CD4-positive, CD25-positive, alpha-beta regulatory T cell (primary cell): ENCODE measurements at regions not wholly inside any gene's neighbourhood (a gene's known extent, or its start where the extent isn't known, plus 50 kb on each side); places are given as distances from the start of the nearest gene placed in this dataset.
"Not testable (repeated sequence)": the region's sequence is repeated elsewhere in the genome, so short reads cannot be mapped to it uniquely, and the experiment has no call there.

Experiments used
- ATAC-seq, 2 donors: fragments of 150-1000 bp; cut with Tn5 transposase; one replicate each; pipeline ENCODE4 v1.10.0; 2021; ENCODE audit warnings: low read depth in 2 of 2, moderate number of reproducible peaks in 2 of 2, moderate library complexity in 1 of 2
- DNase-seq, 3 donors: peaks; one replicate each; pipeline versions ENCODE4 v3.0.0 to v3.0.0-alpha.2; 2012 to 2022; ENCODE audit warnings: mixed read lengths in 1 of 3
- H3K27ac ChIP-seq: one replicate; pipeline ENCODE4 v1.7.0; 2013; ENCODE audit warnings: mild to moderate bottlenecking, low read length; ENCODE audit not compliant: insufficient read depth, poor library complexity, severe bottlenecking
- H3K27me3 ChIP-seq: one replicate; pipeline ENCODE4 v1.7.0; 2013; ENCODE audit warnings: low read length; ENCODE audit not compliant: control insufficient read depth, insufficient read depth
- H3K36me3 ChIP-seq: one replicate; pipeline ENCODE4 v1.7.0; 2013; ENCODE audit warnings: mild to moderate bottlenecking, low read length, moderate library complexity; ENCODE audit not compliant: control insufficient read depth, insufficient read depth
- H3K4me1 ChIP-seq: 2 replicates; pipeline ENCODE4 v1.7.0; 2013; ENCODE audit warnings: mild to moderate bottlenecking, low read length; ENCODE audit not compliant: insufficient read depth, control insufficient read depth, poor library complexity, severe bottlenecking
- H3K4me3 ChIP-seq: one replicate; pipeline ENCODE4 v1.7.0; 2013; ENCODE audit warnings: low read depth, mild to moderate bottlenecking, low read length, moderate library complexity
- H3K9me3 ChIP-seq, 2 experiments: 1 replicate in 1 of 2; 2 replicates in 1 of 2; pipeline ENCODE4 v1.7.0; 2013; ENCODE audit warnings: low read length in 2 of 2, mild to moderate bottlenecking in 1 of 2, moderate library complexity in 1 of 2; ENCODE audit not compliant: control insufficient read depth in 2 of 2
- H3K27ac Mint-ChIP-seq, 3 donors: one replicate each; pipeline ENCODE4 v1.8.0; 2020 to 2022; ENCODE audit warnings: mild to moderate bottlenecking in 3 of 3, mixed read lengths in 3 of 3, moderate library complexity in 2 of 3
- H3K27me3 Mint-ChIP-seq: one replicate; pipeline ENCODE4 v1.8.0; 2022; ENCODE audit warnings: mild to moderate bottlenecking, mixed read lengths
- H3K36me3 Mint-ChIP-seq: one replicate; pipeline ENCODE4 v1.8.0; 2020; ENCODE audit warnings: mixed read lengths
- H3K4me1 Mint-ChIP-seq, 4 donors: one replicate each; pipeline ENCODE4 v1.8.0; 2020 to 2022; ENCODE audit warnings: mixed read lengths in 4 of 4, mild to moderate bottlenecking in 1 of 4
- H3K4me3 Mint-ChIP-seq, 4 donors: one replicate each; pipeline ENCODE4 v1.8.0; 2020 to 2022; ENCODE audit warnings: mild to moderate bottlenecking in 4 of 4, mixed read lengths in 4 of 4, moderate library complexity in 3 of 4
- H3K9me3 Mint-ChIP-seq, 7 donors: one replicate each; pipeline ENCODE4 v1.8.0; 2020 to 2022; ENCODE audit warnings: mixed read lengths in 7 of 7, mild to moderate bottlenecking in 3 of 7, moderate library complexity in 2 of 7

DNA sequence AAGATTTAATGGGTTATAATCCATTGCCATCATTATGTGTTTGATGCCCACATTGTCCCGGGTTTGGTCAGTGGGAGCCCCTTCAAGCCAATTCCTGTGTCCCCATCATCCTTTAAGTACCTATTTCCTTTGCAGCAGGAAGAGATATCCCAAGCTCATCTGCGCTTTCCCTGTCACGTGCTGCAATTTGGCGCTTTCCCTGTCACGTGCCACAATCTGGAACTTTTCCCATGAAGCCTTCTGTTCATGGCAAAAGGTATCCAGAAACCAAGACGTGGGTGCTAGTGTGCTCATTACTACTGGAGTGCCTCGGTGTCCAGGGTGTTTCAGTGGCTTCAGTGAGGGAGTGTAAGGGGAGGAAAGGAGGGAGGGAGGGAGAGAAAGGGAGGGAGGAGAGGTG lies 168.5 kb downstream of the NPIPB11 start:
- DNase-seq, result no peak
- peak overlapping the region in 1 of 3 donors; percentile 42 for H3K27ac Mint-ChIP-seq
- H3K9me3 ChIP-seq, result no peaks in the 10 kb centered on the region
- H3K27ac ChIP-seq, result no peak overlapping the region
- H3K36me3 Mint-ChIP-seq, result peaks cover 23% of the 10 kb centered on the region
- H3K4me3 ChIP-seq, result no peak overlapping the region
- H3K9me3 Mint-ChIP-seq, result peaks cover 0 to 8% (median 0%) of the 10 kb centered on the region in 7 donors
- ATAC-seq, result no peak
- no peaks in the 10 kb centered on the region for H3K36me3 ChIP-seq
- H3K4me1 ChIP-seq, result no peaks in the 10 kb centered on the region
- peaks cover 0 to 6% (median 0%) of the 10 kb centered on the region in 4 donors for H3K4me1 Mint-ChIP-seq
- H3K4me3 Mint-ChIP-seq, result peak overlapping the region in 1 of 4 donors; percentile 32
- no peaks in the 10 kb centered on the region for H3K27me3 ChIP-seq
- H3K27me3 Mint-ChIP-seq, result no peaks in the 10 kb centered on the region

DNA sequence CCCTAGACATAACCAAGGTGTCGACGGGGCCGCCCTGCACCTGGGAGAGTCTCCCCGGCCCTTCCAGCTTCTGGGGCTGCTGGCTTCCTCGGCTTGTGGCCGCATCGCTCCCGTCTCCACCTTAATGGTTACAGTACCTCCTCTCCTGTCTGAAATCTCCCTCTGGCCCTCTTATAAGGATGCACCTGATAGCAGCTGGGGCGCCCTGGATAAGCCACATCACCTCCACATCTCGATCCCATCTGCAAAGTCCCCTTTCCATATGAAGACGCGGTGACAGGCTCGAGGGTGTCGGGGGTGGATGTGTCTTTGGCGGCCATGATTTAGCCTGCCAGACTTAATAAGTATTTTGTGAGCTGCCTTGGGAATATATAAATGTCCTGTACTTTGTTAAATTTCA lies 169.0 kb downstream of the NPIPB11 start:
- H3K4me3 ChIP-seq, result not testable (repeated sequence)

DNA sequence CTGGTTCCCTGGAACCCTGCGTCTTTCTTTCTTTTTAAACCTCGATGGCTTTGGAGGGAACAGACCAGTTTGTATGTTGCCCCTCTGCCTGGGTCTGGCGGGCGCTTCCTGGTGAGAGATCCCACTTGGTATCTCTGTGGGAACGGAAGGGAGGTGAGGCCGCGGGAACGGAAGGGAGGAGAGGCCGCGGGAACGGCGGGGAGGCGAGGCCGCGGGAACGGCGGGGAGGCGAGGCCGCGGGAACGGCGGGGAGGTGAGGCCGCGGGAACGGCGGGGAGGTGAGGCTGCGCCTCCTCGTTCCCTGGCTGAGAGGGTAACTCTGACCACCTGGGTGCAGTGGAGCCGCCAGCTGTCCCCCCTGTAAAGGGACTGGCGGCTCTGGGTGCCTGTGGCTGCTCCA lies 169.5 kb downstream of the NPIPB11 start:
- peaks cover 23% of the 10 kb centered on the region for H3K36me3 Mint-ChIP-seq
- not testable (repeated sequence) for H3K4me3 Mint-ChIP-seq, H3K27ac ChIP-seq, H3K4me1 Mint-ChIP-seq, H3K36me3 ChIP-seq, H3K4me1 ChIP-seq, DNase-seq, H3K9me3 Mint-ChIP-seq, H3K27me3 ChIP-seq, H3K4me3 ChIP-seq, ATAC-seq, H3K27me3 Mint-ChIP-seq, H3K9me3 ChIP-seq
- H3K27ac Mint-ChIP-seq, result peak overlapping the region in 1 of 3 donors; percentile 48

More for the DNA sequence above, 169.0 kb downstream of the NPIPB11 start:
- not testable (repeated sequence) for H3K27ac ChIP-seq, H3K4me1 ChIP-seq, H3K9me3 ChIP-seq, H3K36me3 ChIP-seq, H3K27me3 ChIP-seq, H3K27me3 Mint-ChIP-seq, ATAC-seq, DNase-seq, H3K9me3 Mint-ChIP-seq, H3K4me1 Mint-ChIP-seq
- peak overlapping the region in 1 of 4 donors; percentile 32 for H3K4me3 Mint-ChIP-seq
- peaks cover 23% of the 10 kb centered on the region for H3K36me3 Mint-ChIP-seq
- peak overlapping the region in 1 of 3 donors; percentile 42 for H3K27ac Mint-ChIP-seq

DNA sequence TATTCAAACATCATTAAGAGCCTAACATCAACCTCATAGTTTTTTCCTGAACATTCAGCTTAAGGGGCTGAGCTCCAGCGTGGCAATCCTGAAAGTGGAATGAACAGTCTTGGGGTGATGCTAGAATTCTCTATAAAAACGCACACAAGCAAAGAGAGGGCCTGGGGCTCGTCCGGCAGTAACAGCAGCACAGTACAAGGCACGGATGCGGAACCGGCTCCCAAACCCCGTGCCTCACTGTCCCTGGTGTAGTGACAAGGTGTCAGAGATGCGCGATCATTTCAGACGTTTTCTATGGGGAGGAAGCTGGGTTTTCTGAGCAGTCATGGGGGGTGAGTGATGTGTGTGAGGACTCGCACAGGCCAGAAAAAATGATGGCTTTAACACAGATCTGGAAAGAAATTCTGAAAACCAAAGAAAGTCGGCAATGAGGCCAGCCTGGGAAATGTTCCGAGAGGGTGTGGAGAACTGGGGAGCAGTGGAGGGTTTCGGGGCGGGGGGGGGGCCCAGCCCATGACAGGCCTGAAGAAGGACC lies 170.6 kb downstream of the NPIPB11 start:
- H3K9me3 ChIP-seq, H3K36me3 ChIP-seq, H3K4me1 ChIP-seq, H3K9me3 Mint-ChIP-seq, DNase-seq, H3K4me3 ChIP-seq, H3K4me3 Mint-ChIP-seq, H3K27me3 Mint-ChIP-seq, H3K27ac ChIP-seq, H3K4me1 Mint-ChIP-seq, H3K27me3 ChIP-seq, ATAC-seq: not testable (repeated sequence)
- H3K36me3 Mint-ChIP-seq, result peaks cover 23% of the 10 kb centered on the region
- H3K27ac Mint-ChIP-seq, result peak overlapping the region in 2 of 3 donors; percentile 55 to 68

DNA sequence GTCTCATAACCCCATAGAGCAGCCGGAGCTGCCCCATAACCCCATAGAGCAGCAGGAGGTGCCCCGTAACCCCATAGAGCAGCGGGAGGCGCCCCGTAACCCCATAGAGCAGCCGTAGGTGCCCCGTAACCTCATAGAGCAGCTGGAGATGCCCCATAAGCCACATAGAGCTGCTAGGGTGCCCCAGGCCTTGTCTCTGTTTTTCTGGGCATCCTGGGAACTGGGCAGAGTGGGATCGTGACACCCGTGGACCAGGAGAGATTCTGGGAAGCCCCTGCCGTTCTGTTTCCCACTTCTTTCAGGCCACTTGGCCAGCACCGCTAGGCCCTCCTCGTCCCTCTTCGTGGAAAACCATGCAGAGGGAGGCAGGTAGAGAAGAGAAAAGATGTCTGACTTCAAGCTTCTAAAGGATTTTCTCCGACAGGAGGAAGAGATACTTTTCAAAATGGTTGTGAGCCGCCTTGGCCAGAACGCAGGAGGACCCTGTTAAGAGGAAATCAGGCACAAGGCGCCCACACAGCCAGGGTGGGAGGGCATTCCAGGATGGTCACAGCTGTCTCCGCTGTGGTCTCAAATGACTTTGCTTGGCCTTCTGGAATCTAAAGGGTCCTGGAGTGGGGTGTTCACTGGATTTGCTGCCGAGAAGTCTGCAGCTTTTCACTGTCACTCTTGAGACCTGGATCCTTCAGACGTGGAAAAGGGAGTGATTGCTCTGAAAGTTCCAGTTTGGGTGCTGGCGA lies 171.8 kb downstream of the NPIPB11 start:
- not testable (repeated sequence) for H3K9me3 Mint-ChIP-seq, H3K9me3 ChIP-seq, ATAC-seq, H3K27me3 Mint-ChIP-seq, H3K27me3 ChIP-seq, H3K27ac ChIP-seq, DNase-seq, H3K4me3 ChIP-seq, H3K4me3 Mint-ChIP-seq, H3K36me3 ChIP-seq, H3K4me1 Mint-ChIP-seq, H3K4me1 ChIP-seq
- Mint-ChIP-seq H3K27ac (peak overlapping the region in 1 of 3 donors; percentile 74), H3K36me3 (peaks cover 19% of the 10 kb centered on the region)

DNA sequence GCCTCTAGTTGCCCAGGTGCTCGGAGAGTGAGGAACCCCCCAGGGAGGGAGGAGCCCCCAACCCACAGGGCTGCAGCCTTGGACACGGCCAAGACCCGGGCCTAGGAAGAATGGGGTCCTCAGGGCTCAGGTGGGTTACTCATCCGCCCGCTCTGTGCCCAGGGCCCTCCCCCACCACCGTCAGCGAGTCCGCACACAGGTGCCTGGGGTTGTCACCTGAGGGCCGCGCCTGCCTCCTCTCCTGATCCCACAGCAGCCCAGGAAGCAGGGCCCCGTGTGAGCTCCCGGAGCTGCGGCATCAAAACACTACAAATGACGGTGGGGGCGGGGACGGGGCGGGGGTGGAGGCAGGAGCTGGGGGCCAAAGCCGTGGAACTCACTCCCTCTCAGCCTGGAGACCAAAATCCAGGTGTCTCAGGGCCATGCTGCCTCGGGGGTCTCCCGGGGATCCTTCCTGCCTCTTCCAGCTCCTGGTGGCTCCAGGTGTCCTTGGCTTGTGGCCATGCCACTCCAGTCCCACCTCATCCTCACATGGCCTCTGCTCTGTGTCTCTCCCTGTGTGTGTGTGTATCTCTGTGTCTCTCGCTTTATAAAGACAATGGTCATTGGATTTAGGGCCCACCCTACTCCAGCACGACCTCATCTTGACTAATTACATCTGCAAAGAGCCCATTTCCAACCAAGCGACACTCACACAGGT lies 172.7 kb downstream of the NPIPB11 start:
- peak overlapping the region in 2 of 3 donors; percentile 36 to 74 for H3K27ac Mint-ChIP-seq
- DNase-seq, ATAC-seq: not testable (repeated sequence)

DNA sequence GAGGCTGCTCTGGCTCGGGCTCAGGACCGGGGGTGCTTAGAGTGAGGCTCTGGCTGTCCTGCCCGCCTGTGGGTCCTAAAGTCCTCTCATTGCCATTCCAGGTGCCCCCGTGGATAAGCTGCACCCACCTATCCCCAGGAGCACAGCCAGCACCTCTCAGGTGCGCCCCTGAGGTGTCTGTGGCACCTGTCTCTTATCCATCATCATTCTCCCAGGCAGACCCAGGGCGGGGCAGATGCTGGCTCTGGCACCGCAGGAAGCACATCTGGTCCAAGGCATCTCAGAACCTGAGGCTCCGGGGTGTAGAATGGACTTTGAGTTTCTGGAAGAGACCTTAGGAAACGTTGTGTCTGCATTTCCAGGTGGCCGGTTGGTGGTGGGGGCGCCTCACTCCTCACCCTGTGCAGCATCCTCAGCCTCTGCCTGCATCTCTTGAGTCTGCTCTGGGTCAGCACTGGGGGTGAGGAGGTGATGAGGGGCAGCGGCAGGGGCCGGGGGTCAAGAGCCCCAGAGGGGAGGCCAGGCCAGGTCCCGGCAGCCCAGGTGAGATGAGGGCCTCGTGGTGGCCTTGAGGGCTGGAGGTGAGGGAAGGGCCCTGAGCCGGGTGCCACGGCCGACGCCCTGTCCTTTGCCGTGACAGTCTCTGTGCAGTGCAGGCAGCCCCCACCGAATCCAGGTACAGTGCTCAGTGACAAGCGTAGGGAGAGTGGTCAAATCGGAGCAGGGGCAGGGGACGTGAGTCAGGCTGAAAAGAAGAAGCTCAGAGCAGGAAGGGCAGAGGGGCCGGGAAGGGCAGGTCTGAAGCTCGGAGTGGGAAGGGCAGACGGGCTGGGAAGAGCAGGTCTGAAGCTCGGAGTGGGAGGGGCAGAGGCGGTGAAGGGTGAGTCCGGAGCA lies 173.5 kb downstream of the NPIPB11 start:
- Histone ChIP-seq H3K4me3 (no peak overlapping the region), H3K36me3 (no peaks in the 10 kb centered on the region), H3K27ac (no peak overlapping the region), H3K27me3 (no peaks in the 10 kb centered on the region), H3K4me1 (no peaks in the 10 kb centered on the region), H3K9me3 (no peaks in the 10 kb centered on the region)
- Mint-ChIP-seq H3K9me3 (no peaks in the 10 kb centered on the region), H3K27me3 (no peaks in the 10 kb centered on the region), H3K4me3 (no peak overlapping the region), H3K4me1 (peaks cover 0 to 2% (median 0%) of the 10 kb centered on the region in 4 donors), H3K27ac (peak overlapping the region in 1 of 3 donors; percentile 36), H3K36me3 (peaks cover 12% of the 10 kb centered on the region)
- ATAC-seq (no peak), DNase-seq (no peak)

More for the DNA sequence above, 172.7 kb downstream of the NPIPB11 start:
- H3K36me3 Mint-ChIP-seq, result peaks cover 12% of the 10 kb centered on the region
- not testable (repeated sequence) for H3K27me3 Mint-ChIP-seq, H3K9me3 Mint-ChIP-seq, H3K4me3 ChIP-seq, H3K36me3 ChIP-seq, H3K27me3 ChIP-seq, H3K27ac ChIP-seq, H3K4me1 Mint-ChIP-seq, H3K4me3 Mint-ChIP-seq, H3K4me1 ChIP-seq, H3K9me3 ChIP-seq
